K562 (cell line): ENCODE measurements at regions not wholly inside any gene's neighbourhood (a gene's known extent, or its start where the extent isn't known, plus 50 kb on each side); places are given as distances from the start of the nearest gene placed in this dataset.

ENCODE experiments used
- ATAC-seq: fragments of 200-7000 bp; cut with Tn5 transposase; 3 replicates; pipeline ENCODE4 v1.9.1; 2020; ENCODE audit warnings: moderate library complexity
- BruUV-seq: library from RNA; stranded (reverse); fragments of 400-500 nt; replicated peaks from 2 replicates; lab custom pipeline; 2021; lab: Mats Ljungman, UMichigan
- CTCF ChIA-PET: fragments of 300-600 bp; formaldehyde crosslinking; extraction: SDS; loops from one replicate; lab custom pipeline; 2021; ENCODE audit warnings: low intra/inter-chr PET ratio; lab: Yijun Ruan, JAX
- POLR2A ChIA-PET: fragments of 300-600, 350-650 bp; sonication (Branson Sonifier 250); formaldehyde crosslinking; extraction: SDS; loops from one replicate; lab custom pipeline; 2021; ENCODE audit warnings: antibody characterized with exemption, inconsistent platforms; lab: Yijun Ruan, JAX
- DNase-seq, 4 experiments: peaks; one replicate each; pipeline versions ENCODE4 v3.0.0 to v3.0.0-alpha.2; 2011 to 2018; ENCODE audit warnings: low spot score in 3 of 4, mixed read lengths in 3 of 4; ENCODE audit errors: extremely low read depth in 1 of 4
- FAIRE-seq: peaks from 2 replicates; lab custom pipeline; 2011; peaks lifted over from hg19 to GRCh38; lab: Jason Lieb, UNC
- H2AFZ ChIP-seq: 2 replicates; pipeline ENCODE4 v1.6.0; 2011; ENCODE audit warnings: low read depth, low read length, control low read depth, inconsistent platforms
- H3K27ac ChIP-seq: fragments of 200-600 bp; 3 replicates; pipeline ENCODE4 v1.8.0; 2011; ENCODE audit warnings: low read depth, mild to moderate bottlenecking, control low read depth, inconsistent platforms, low read length, moderate library complexity, mixed read lengths; ENCODE audit errors: extremely low read depth
- H3K27me3 ChIP-seq, 2 experiments: fragments of 300-600 bp in 1 of 2; 2 replicates in 1 of 2; 3 replicates in 1 of 2; pipeline versions ENCODE4 v1.6.0 to v1.8.0; 2011; ENCODE audit warnings: inconsistent platforms in 2 of 2, low read length in 2 of 2, mild to moderate bottlenecking in 1 of 2, mixed read lengths in 1 of 2, moderate library complexity in 1 of 2; ENCODE audit not compliant: control insufficient read depth in 2 of 2, insufficient read depth in 2 of 2
- H3K36me3 ChIP-seq: fragments of 300-600 bp; 3 replicates; pipeline ENCODE4 v1.8.0; 2011; ENCODE audit warnings: mild to moderate bottlenecking, low read length, inconsistent platforms; ENCODE audit not compliant: control insufficient read depth, insufficient read depth
- H3K4me1 ChIP-seq, 2 experiments: fragments of 200-600 bp in 1 of 2; replicated peaks in 1 of 2; 2 replicates in 1 of 2; 3 replicates in 1 of 2; pipeline versions ENCODE4 v1.5.1 to v1.8.0; 2011; ENCODE audit warnings: inconsistent platforms in 2 of 2, low read length in 2 of 2, mild to moderate bottlenecking in 1 of 2, mixed read lengths in 1 of 2, moderate library complexity in 1 of 2; ENCODE audit not compliant: control insufficient read depth in 2 of 2, insufficient read depth in 2 of 2
- H3K4me2 ChIP-seq: 2 replicates; pipeline ENCODE4 v1.6.1; 2011; ENCODE audit warnings: low read length, control low read depth, inconsistent platforms, mixed read lengths; ENCODE audit not compliant: insufficient read depth
- H3K4me3 ChIP-seq: fragments of 200-600 bp; sonication (generic), shearing (Covaris generic); 2 replicates; pipeline ENCODE4 v1.5.1; 2016; ENCODE audit warnings: control low read depth, inconsistent platforms
- H3K79me2 ChIP-seq: fragments of 200-600 bp; 3 replicates; pipeline ENCODE4 v1.8.0; 2011; ENCODE audit warnings: low read length, inconsistent platforms; ENCODE audit not compliant: control insufficient read depth, insufficient read depth
- H3K9ac ChIP-seq, 2 experiments: 2 replicates each; pipeline versions ENCODE4 v1.6.0 to v1.6.1; 2011; ENCODE audit warnings: low read depth in 2 of 2, low read length in 2 of 2, control low read depth in 1 of 2, inconsistent platforms in 1 of 2, mild to moderate bottlenecking in 1 of 2, mixed read lengths in 1 of 2; ENCODE audit not compliant: insufficient read depth in 1 of 2
- H3K9me1 ChIP-seq: one replicate; pipeline ENCODE4 v1.6.0; 2011; ENCODE audit warnings: inconsistent platforms, mild to moderate bottlenecking, low read length, moderate library complexity; ENCODE audit not compliant: control insufficient read depth, insufficient read depth
- H3K9me3 ChIP-seq: replicated peaks from 2 replicates; pipeline ENCODE4 v1.5.1; 2011; ENCODE audit warnings: low read depth, low read length, inconsistent platforms; ENCODE audit not compliant: control insufficient read depth, insufficient read depth
- H4K20me1 ChIP-seq: replicated peaks from 2 replicates; pipeline ENCODE4 v1.6.1; 2011; ENCODE audit warnings: low read length, inconsistent platforms, mixed read lengths; ENCODE audit not compliant: control insufficient read depth, insufficient read depth
- TAF7 ChIP-seq: fragments of 450-650 bp; IDR thresholded peaks from 2 replicates; pipeline ENCODE4 v1.6.1; 2016; ENCODE audit warnings: missing genetic modification characterization, missing compliant biosample characterization
- TARDBP ChIP-seq: fragments of 450-650 bp; IDR thresholded peaks from 2 replicates; pipeline ENCODE4 v1.6.1; 2016
- TFAM ChIP-seq: fragments of 250-450 bp; sonication (Bioruptor Pico); conservative IDR thresholded peaks from 2 replicates; pipeline ENCODE4 v1.5.0; 2021; ENCODE audit warnings: mild to moderate bottlenecking, moderate library complexity
- TGIF2 ChIP-seq: sonication (generic); formaldehyde crosslinking; IDR thresholded peaks from 2 replicates; pipeline ENCODE4 v1.8.1; 2022; ENCODE audit warnings: mild to moderate bottlenecking, missing genetic modification reagents, moderate library complexity
- ZSCAN32 ChIP-seq: fragments of 450-650 bp; formaldehyde crosslinking; IDR thresholded peaks from 2 replicates; pipeline ENCODE4 v1.4.0; 2020; ENCODE audit warnings: mild to moderate bottlenecking, moderate library complexity
- WGBS: fragments of 100-300 bp; shearing (Covaris generic); methylation state at CpG from one replicate; pipeline ENCODE4 v1.1.6; 2016; ENCODE audit warnings: low coverage, mixed read lengths; ENCODE audit not compliant: insufficient coverage; ENCODE audit errors: missing lambda C conversion rate; 5-methylcytosine and 5-hydroxymethylcytosine counted together
- in situ Hi-C: fragments of 300-500 bp; cut with MboI; formaldehyde crosslinking; loops from 4 replicates; pipeline ENCODE4 v1.15.0; 2018; ENCODE audit warnings: inconsistent platforms, mixed read lengths
- intact Hi-C: fragments of 100-400 bp; cut with micrococcal nuclease; formaldehyde crosslinking; loops from 2 replicates; pipeline ENCODE4 v1.14.2; 2022
- TF ChIP-seq, protein P1 (sequence below): sonication (generic); formaldehyde crosslinking; IDR thresholded peaks from 2 replicates; pipeline ENCODE4 v1.8.1; 2023; ENCODE audit warnings: mild to moderate bottlenecking, missing genetic modification reagents

DNA sequence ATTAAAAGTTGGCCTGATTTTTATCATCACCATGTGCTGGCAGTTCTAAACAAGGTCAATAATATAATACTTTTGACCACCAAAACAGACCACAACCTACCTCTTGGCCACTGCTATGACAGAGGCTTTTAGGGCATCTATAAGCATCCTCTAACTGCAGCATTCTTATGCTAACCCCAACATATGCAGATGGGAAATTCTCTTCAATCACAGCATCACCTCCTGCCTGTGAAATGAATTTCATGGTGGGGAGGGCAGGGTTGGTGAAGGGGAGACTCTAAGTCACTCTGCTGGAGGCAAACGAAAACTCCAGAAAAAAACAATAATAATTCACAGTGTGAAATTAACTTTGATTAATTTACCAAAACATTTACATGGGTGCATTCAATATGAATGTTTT, 78.8 kb upstream of the FAR2 start:
- no peak for DNase-seq
- no peaks in the 10 kb centered on the region for H3K36me3 ChIP-seq
- ChIA-PET CTCF (no interaction called here), POLR2A (no interaction called here)
- H3K9ac ChIP-seq: no peak overlapping the region
- WGBS: 0% methylated on average over 1 of the region's 1 CpG
- H4K20me1 ChIP-seq: no peaks in the 10 kb centered on the region
- in situ Hi-C loops (no loop called here), intact Hi-C loops (loop anchor here (10.0 kb wide), 1 partner anchor 1734 kb away; no protein-coding TSS in a partner anchor)
- BruUV-seq: no TSS peak
- H3K9me1 ChIP-seq: no peaks in the 10 kb centered on the region
- H3K4me1 ChIP-seq: no peaks in the 10 kb centered on the region
- no peaks in the 10 kb centered on the region for H3K79me2 ChIP-seq
- H3K4me3 ChIP-seq: no peak overlapping the region
- no peak overlapping the region for H2AFZ ChIP-seq
- no peaks in the 10 kb centered on the region for H3K9me3 ChIP-seq
- no peak overlapping the region for H3K27ac ChIP-seq
- H3K4me2 ChIP-seq: no peak overlapping the region
- FAIRE-seq: no peak
- TF ChIP-seq ZSCAN32 (CRISPR knock-in tag) (no peak), TGIF2 (CRISPR knock-in tag) (no peak)
- ATAC-seq: no peak
- H3K27me3 ChIP-seq: no peaks in the 10 kb centered on the region

DNA sequence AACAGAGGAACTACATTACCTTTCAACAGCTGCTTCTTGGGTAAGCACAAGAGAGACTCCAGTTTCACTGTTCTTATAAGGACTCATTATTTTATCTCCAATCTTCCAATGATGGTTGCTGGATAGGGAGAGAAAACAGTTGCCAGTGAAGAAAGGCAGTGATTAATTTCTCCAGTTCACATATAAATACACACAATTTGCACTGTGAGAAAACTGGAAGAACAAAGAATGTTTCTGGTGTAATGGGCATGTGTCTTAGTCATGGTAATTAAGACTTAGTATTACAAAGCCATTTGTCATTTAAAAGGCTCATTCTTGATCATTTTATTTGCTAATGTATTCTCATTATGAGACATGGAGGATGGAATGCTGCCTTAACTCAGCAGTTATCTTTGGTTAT, 78.0 kb upstream of the FAR2 start:
- no peak for FAIRE-seq
- intact Hi-C loops: loop anchor here (10.0 kb wide), 1 partner anchor 1734 kb away; no protein-coding TSS in a partner anchor
- BruUV-seq: no TSS peak

More for the DNA sequence above, 78.0 kb upstream of the FAR2 start:
- Histone ChIP-seq H3K9ac (no peak overlapping the region), H3K9me1 (no peaks in the 10 kb centered on the region), H3K27ac (no peak overlapping the region), H3K79me2 (no peaks in the 10 kb centered on the region), H3K4me1 (no peaks in the 10 kb centered on the region), H3K36me3 (no peaks in the 10 kb centered on the region), H4K20me1 (no peaks in the 10 kb centered on the region), H3K4me3 (no peak overlapping the region), H2AFZ (no peak overlapping the region), H3K9me3 (no peaks in the 10 kb centered on the region), H3K4me2 (no peak overlapping the region)
- ChIA-PET CTCF (interaction anchor here (1.4 kb wide), 1 partner anchor 247 kb away, joined by 7 read pairs; no protein-coding TSS in a partner anchor), POLR2A (no interaction called here)
- ATAC-seq (no peak), DNase-seq (no peak)
- TF ChIP-seq TAF7: no peak
- TF ChIP-seq, protein P1, sequence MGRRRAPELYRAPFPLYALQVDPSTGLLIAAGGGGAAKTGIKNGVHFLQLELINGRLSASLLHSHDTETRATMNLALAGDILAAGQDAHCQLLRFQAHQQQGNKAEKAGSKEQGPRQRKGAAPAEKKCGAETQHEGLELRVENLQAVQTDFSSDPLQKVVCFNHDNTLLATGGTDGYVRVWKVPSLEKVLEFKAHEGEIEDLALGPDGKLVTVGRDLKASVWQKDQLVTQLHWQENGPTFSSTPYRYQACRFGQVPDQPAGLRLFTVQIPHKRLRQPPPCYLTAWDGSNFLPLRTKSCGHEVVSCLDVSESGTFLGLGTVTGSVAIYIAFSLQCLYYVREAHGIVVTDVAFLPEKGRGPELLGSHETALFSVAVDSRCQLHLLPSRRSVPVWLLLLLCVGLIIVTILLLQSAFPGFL (CRISPR knock-in tag): no peak
- TF ChIP-seq TARDBP: no peak
- no peak for TF ChIP-seq TFAM (CRISPR knock-in tag)
- TF ChIP-seq, all 486 proteins: peak for 0
- H3K27me3 ChIP-seq: no peaks in the 10 kb centered on the region
- in situ Hi-C loops: no loop called here
